ENCODE measurements at regions not wholly inside any gene's neighbourhood (a gene's known extent, or its start where the extent isn't known, plus 50 kb on each side); places are given as distances from the start of the nearest gene placed in this dataset.

- ATAC-seq = no peak
Measured at GRCh38 chr3:153458881-153459280, 296.9 kb downstream of the RAP2B start.

GRCh38 chr3:153462545-153462944 lies 300.5 kb downstream of the RAP2B start:
- Histone ChIP-seq H3K27ac (no peak overlapping the region), H3K36me3 (no peaks in the 10 kb centered on the region), H3K9me3 (no peaks in the 10 kb centered on the region), H3K4me3 (no peak overlapping the region), H3K27me3 (no peaks in the 10 kb centered on the region), H3K4me1 (no peaks in the 10 kb centered on the region)
- TF ChIP-seq CTCF (IDR thresholded peaks at IDR 0.05) = no peak
- intact Hi-C loops (cut with DNase I) = no loop called here
- WGBS, 2 donors = 87 to 90% methylated on average over 1 of the region's 1 CpG
- DNase-seq = no peak
- no peak for ATAC-seq

More at GRCh38 chr3:153458881-153459280, 296.9 kb downstream of the RAP2B start:
- 60 to 66% methylated on average over 3 of the region's 3 CpGs for WGBS, 2 donors
- no peak overlapping the region for H3K27ac ChIP-seq
- no peak for DNase-seq
- no peaks in the 10 kb centered on the region for H3K27me3 ChIP-seq
- no peaks in the 10 kb centered on the region for H3K9me3 ChIP-seq
- H3K4me3 ChIP-seq = no peak overlapping the region
- intact Hi-C loops (cut with DNase I) = no loop called here
- TF ChIP-seq CTCF (IDR thresholded peaks at IDR 0.05) = no peak
- H3K4me1 ChIP-seq = no peaks in the 10 kb centered on the region
- H3K36me3 ChIP-seq = no peaks in the 10 kb centered on the region

- intact Hi-C loops (cut with DNase I) = no loop called here
- no peaks in the 10 kb centered on the region for H3K4me1 ChIP-seq
- no peak for DNase-seq
- H3K4me3 ChIP-seq = no peak overlapping the region
- no peak overlapping the region for H3K27ac ChIP-seq
- no peak for ATAC-seq
- WGBS, 2 donors = 66 to 67% methylated on average over 3 of the region's 3 CpGs
- no peaks in the 10 kb centered on the region for H3K27me3 ChIP-seq
- H3K36me3 ChIP-seq = no peaks in the 10 kb centered on the region
- H3K9me3 ChIP-seq = no peaks in the 10 kb centered on the region
- TF ChIP-seq CTCF (IDR thresholded peaks at IDR 0.05) = no peak
Measured at GRCh38 chr3:153463895-153464294, 301.9 kb downstream of the RAP2B start.

GRCh38 chr3:153469162-153469561 lies 307.1 kb downstream of the RAP2B start:
- Histone ChIP-seq H3K9me3 (no peaks in the 10 kb centered on the region), H3K27me3 (no peaks in the 10 kb centered on the region), H3K4me3 (no peak overlapping the region), H3K4me1 (no peaks in the 10 kb centered on the region), H3K27ac (no peak overlapping the region), H3K36me3 (no peaks in the 10 kb centered on the region)
- 98 to 99% methylated on average over 1 of the region's 1 CpG for WGBS, 2 donors
- TF ChIP-seq CTCF (IDR thresholded peaks at IDR 0.05) = no peak
- ATAC-seq (no peak), DNase-seq (no peak)
- intact Hi-C loops (cut with DNase I) = no loop called here

GRCh38 chr3:153484842-153485241 lies 322.8 kb downstream of the RAP2B start:
- intact Hi-C loops (cut with DNase I) = no loop called here

More at GRCh38 chr3:153484842-153485241, 322.8 kb downstream of the RAP2B start:
- Histone ChIP-seq H3K27ac (no peak overlapping the region), H3K36me3 (no peaks in the 10 kb centered on the region), H3K4me3 (no peak overlapping the region), H3K27me3 (no peaks in the 10 kb centered on the region), H3K4me1 (no peaks in the 10 kb centered on the region), H3K9me3 (no peaks in the 10 kb centered on the region)
- ATAC-seq = no peak
- 78 to 81% methylated on average over 3 of the region's 3 CpGs for WGBS, 2 donors
- no peak for TF ChIP-seq CTCF (IDR thresholded peaks at IDR 0.05)
- no peak for DNase-seq
